ENCODE measurements at regions not wholly inside any gene's neighbourhood (a gene's known extent, or its start where the extent isn't known, plus 50 kb on each side); places are given as distances from the start of the nearest gene placed in this dataset.
"Not testable (repeated sequence)": the region's sequence is repeated elsewhere in the genome, so short reads cannot be mapped to it uniquely, and the experiment has no call there.

DNA sequence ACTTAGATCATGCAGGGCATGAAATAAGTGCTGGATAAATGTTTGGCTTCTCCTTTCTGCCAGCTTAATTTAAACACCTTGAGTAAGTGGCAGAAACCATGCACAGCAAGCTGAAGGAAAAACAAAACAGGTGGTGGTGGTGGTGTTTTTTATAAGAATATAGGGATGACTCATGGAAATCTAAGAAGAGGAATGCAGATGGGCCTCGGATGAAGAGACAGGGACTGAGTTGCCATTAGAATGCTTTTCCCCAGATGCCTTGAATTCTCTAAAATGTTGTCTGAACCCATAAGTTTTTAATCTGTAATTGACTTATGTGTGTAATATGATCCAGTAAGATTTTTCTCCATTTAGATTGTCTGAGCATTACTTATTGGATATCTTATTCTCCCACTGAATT, 93.1 kb upstream of the ZDHHC17 start:
- Histone ChIP-seq H3K36me3 (ENCODE audit: control insufficient read depth in 2 of 2, insufficient read depth in 1 of 2, low read length in 2 of 2) (no peaks in the 10 kb centered on the region), H3K4me1 (ENCODE audit: control insufficient read depth, insufficient read depth, low read length) (no peaks in the 10 kb centered on the region), H3K27ac (ENCODE audit: extremely low read depth, low read depth, low read length) (no peak overlapping the region), H3K9me3 (ENCODE audit: control insufficient read depth, insufficient read depth, low read depth, low read length) (no peaks in the 10 kb centered on the region), H3K4me3 (ENCODE audit: low read depth, low read length) (no peak overlapping the region)
- CTCF ChIA-PET: no interaction called here
- TF ChIP-seq KLF8 (tag by site-specific recombination; IDR thresholded peaks at IDR 0.05): no peak
- TF ChIP-seq ZNF558 (tag by site-specific recombination; IDR thresholded peaks at IDR 0.05): no peak
- no peak for TF ChIP-seq ZNF830 (tag by site-specific recombination; IDR thresholded peaks at IDR 0.05; ENCODE audit: low read depth)
- TF ChIP-seq ZNF544 (tag by site-specific recombination; IDR thresholded peaks at IDR 0.05): no peak
- no peak for TF ChIP-seq ZFP37 (tag by site-specific recombination; IDR thresholded peaks at IDR 0.05)
- TF ChIP-seq, protein P1, sequence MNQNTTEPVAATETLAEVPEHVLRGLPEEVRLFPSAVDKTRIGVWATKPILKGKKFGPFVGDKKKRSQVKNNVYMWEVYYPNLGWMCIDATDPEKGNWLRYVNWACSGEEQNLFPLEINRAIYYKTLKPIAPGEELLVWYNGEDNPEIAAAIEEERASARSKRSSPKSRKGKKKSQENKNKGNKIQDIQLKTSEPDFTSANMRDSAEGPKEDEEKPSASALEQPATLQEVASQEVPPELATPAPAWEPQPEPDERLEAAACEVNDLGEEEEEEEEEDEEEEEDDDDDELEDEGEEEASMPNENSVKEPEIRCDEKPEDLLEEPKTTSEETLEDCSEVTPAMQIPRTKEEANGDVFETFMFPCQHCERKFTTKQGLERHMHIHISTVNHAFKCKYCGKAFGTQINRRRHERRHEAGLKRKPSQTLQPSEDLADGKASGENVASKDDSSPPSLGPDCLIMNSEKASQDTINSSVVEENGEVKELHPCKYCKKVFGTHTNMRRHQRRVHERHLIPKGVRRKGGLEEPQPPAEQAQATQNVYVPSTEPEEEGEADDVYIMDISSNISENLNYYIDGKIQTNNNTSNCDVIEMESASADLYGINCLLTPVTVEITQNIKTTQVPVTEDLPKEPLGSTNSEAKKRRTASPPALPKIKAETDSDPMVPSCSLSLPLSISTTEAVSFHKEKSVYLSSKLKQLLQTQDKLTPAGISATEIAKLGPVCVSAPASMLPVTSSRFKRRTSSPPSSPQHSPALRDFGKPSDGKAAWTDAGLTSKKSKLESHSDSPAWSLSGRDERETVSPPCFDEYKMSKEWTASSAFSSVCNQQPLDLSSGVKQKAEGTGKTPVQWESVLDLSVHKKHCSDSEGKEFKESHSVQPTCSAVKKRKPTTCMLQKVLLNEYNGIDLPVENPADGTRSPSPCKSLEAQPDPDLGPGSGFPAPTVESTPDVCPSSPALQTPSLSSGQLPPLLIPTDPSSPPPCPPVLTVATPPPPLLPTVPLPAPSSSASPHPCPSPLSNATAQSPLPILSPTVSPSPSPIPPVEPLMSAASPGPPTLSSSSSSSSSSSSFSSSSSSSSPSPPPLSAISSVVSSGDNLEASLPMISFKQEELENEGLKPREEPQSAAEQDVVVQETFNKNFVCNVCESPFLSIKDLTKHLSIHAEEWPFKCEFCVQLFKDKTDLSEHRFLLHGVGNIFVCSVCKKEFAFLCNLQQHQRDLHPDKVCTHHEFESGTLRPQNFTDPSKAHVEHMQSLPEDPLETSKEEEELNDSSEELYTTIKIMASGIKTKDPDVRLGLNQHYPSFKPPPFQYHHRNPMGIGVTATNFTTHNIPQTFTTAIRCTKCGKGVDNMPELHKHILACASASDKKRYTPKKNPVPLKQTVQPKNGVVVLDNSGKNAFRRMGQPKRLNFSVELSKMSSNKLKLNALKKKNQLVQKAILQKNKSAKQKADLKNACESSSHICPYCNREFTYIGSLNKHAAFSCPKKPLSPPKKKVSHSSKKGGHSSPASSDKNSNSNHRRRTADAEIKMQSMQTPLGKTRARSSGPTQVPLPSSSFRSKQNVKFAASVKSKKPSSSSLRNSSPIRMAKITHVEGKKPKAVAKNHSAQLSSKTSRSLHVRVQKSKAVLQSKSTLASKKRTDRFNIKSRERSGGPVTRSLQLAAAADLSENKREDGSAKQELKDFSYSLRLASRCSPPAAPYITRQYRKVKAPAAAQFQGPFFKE (tag by site-specific recombination; IDR thresholded peaks at IDR 0.05; ENCODE audit: borderline replicate concordance): no peak
- TF ChIP-seq SCRT2 (tag by site-specific recombination; IDR thresholded peaks at IDR 0.05): peak; percentile 50
- TF ChIP-seq KLF10 (tag by site-specific recombination; IDR thresholded peaks at IDR 0.05): no peak
- POLR2A ChIA-PET: no interaction called here

DNA sequence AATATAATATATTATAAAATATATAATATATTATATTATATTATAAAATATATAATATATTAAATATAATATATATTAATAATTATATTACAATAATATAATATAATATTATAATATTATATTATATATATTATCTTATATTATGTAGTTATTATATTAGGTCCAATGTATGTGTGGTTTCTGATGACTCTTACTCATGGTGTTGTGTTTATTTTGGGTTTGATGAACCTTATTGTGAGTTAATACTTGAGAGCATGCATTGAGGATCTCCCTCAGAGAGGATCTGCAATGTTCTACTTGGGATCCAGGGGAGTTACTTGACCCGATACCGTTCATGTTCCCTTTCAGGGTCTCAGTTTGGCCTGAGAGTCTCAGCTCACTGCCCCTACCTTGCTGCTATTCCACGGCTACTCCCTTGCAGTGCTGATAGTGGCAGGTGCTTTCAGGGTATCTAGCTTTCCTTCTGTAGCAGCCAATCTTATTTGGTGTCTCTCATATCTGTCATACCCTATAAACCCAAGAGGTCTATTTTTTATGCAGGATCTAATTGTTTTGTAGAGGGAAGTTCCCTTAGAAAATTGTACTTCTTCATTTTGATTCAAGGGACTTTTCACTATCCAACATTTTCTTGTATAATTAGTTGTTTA, 89.1 kb upstream of the ZDHHC17 start:
- TF ChIP-seq GLIS1 (tag by site-specific recombination; IDR thresholded peaks at IDR 0.05): no peak
- no peak for TF ChIP-seq ZNF791 (tag by site-specific recombination; IDR thresholded peaks at IDR 0.05)
- TF ChIP-seq ZNF324 (tag by site-specific recombination; IDR thresholded peaks at IDR 0.05): no peak
- no peak for TF ChIP-seq ZNF140 (tag by site-specific recombination; IDR thresholded peaks at IDR 0.05)
- Histone ChIP-seq H3K4me3 (ENCODE audit: low read depth, low read length) (no peak overlapping the region), H3K36me3 (ENCODE audit: control insufficient read depth in 2 of 2, insufficient read depth in 1 of 2, low read length in 2 of 2) (no peaks in the 10 kb centered on the region), H3K4me1 (ENCODE audit: control insufficient read depth, insufficient read depth, low read length) (no peaks in the 10 kb centered on the region), H3K27ac (ENCODE audit: extremely low read depth, low read depth, low read length) (no peak overlapping the region), H3K9me3 (ENCODE audit: control insufficient read depth, insufficient read depth, low read depth, low read length) (no peaks in the 10 kb centered on the region)
- ChIA-PET CTCF (no interaction called here), POLR2A (no interaction called here)

DNA sequence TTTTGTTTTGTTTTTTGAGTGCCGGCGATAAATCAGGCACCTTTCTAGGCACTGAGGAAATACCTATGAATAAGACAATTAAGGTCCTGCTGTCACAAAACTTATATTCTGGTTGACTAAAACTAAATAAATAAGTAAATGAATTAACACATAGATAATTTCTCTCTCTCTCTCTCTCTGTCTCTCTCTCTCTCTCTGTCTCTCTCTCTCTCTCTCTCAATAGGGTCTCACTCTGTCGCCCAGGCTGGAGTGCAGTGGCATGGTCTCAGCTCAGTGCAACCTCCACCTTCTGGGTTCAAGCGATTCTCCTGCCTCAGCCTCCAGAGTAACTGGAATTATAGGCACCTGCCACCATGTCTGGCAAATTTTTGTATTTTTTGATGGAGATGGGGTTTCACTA, 87.7 kb upstream of the ZDHHC17 start:
- H3K36me3 ChIP-seq (ENCODE audit: control insufficient read depth in 2 of 2, insufficient read depth in 1 of 2, low read length in 2 of 2); H3K9me3 ChIP-seq (ENCODE audit: control insufficient read depth, insufficient read depth, low read depth, low read length); POLR2A ChIA-PET; H3K4me3 ChIP-seq (ENCODE audit: low read depth, low read length); H3K27ac ChIP-seq (ENCODE audit: extremely low read depth, low read depth, low read length); H3K4me1 ChIP-seq (ENCODE audit: control insufficient read depth, insufficient read depth, low read length): not testable (repeated sequence)
- peak; percentile 92 for TF ChIP-seq ZNF596 (tag by site-specific recombination; IDR thresholded peaks at IDR 0.05)
- CTCF ChIA-PET: interaction anchor here (0.6 kb wide), 1 partner anchor 8 kb away, joined by 3 read pairs; no protein-coding TSS in a partner anchor

DNA sequence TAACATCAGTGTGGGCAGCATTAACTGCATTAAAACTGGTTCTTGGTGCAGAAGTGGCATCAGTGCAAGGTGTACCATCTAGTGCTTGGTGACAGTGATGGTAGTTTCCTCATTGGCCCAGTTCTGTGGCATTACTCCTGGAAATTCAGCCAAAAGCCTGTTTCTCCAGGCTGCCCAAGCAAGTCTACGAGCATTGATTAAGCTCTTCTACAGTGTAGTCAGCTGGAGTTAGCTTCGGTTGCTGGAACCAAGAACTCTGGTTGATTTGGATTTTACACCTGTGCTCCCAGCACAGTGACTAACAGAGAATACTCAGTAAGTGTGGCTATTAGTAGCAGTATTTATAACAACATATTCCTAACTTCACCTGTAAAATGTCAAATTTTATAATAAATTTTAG, 84.9 kb upstream of the ZDHHC17 start:
- Histone ChIP-seq H3K4me3 (ENCODE audit: low read depth, low read length) (no peak overlapping the region), H3K36me3 (ENCODE audit: control insufficient read depth in 2 of 2, insufficient read depth in 1 of 2, low read length in 2 of 2) (no peaks in the 10 kb centered on the region), H3K4me1 (ENCODE audit: control insufficient read depth, insufficient read depth, low read length) (no peaks in the 10 kb centered on the region), H3K9me3 (ENCODE audit: control insufficient read depth, insufficient read depth, low read depth, low read length) (no peaks in the 10 kb centered on the region), H3K27ac (ENCODE audit: extremely low read depth, low read depth, low read length) (no peak overlapping the region)
- ChIA-PET CTCF (interaction anchor here (0.9 kb wide), 1 partner anchor 332 kb away, joined by 3 read pairs; no protein-coding TSS in a partner anchor), POLR2A (no interaction called here)
- TF ChIP-seq, protein P2, sequence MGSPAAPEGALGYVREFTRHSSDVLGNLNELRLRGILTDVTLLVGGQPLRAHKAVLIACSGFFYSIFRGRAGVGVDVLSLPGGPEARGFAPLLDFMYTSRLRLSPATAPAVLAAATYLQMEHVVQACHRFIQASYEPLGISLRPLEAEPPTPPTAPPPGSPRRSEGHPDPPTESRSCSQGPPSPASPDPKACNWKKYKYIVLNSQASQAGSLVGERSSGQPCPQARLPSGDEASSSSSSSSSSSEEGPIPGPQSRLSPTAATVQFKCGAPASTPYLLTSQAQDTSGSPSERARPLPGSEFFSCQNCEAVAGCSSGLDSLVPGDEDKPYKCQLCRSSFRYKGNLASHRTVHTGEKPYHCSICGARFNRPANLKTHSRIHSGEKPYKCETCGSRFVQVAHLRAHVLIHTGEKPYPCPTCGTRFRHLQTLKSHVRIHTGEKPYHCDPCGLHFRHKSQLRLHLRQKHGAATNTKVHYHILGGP (tag by site-specific recombination; IDR thresholded peaks at IDR 0.05): no peak
- TF ChIP-seq ZNF514 (tag by site-specific recombination; IDR thresholded peaks at IDR 0.05) (no peak), SP2 (tag by site-specific recombination; IDR thresholded peaks at IDR 0.05) (no peak), ZNF629 (tag by site-specific recombination; IDR thresholded peaks at IDR 0.05) (no peak)
- TF ChIP-seq, protein P3, sequence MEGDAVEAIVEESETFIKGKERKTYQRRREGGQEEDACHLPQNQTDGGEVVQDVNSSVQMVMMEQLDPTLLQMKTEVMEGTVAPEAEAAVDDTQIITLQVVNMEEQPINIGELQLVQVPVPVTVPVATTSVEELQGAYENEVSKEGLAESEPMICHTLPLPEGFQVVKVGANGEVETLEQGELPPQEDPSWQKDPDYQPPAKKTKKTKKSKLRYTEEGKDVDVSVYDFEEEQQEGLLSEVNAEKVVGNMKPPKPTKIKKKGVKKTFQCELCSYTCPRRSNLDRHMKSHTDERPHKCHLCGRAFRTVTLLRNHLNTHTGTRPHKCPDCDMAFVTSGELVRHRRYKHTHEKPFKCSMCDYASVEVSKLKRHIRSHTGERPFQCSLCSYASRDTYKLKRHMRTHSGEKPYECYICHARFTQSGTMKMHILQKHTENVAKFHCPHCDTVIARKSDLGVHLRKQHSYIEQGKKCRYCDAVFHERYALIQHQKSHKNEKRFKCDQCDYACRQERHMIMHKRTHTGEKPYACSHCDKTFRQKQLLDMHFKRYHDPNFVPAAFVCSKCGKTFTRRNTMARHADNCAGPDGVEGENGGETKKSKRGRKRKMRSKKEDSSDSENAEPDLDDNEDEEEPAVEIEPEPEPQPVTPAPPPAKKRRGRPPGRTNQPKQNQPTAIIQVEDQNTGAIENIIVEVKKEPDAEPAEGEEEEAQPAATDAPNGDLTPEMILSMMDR (tag by site-specific recombination; IDR thresholded peaks at IDR 0.05): no peak
- TF ChIP-seq, protein P4, sequence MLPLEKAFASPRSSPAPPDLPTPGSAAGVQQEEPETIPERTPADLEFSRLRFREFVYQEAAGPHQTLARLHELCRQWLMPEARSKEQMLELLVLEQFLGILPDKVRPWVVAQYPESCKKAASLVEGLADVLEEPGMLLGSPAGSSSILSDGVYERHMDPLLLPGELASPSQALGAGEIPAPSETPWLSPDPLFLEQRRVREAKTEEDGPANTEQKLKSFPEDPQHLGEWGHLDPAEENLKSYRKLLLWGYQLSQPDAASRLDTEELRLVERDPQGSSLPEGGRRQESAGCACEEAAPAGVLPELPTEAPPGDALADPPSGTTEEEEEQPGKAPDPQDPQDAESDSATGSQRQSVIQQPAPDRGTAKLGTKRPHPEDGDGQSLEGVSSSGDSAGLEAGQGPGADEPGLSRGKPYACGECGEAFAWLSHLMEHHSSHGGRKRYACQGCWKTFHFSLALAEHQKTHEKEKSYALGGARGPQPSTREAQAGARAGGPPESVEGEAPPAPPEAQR (tag by site-specific recombination; IDR thresholded peaks at IDR 0.05): no peak
